Smooth muscle cell (in vitro differentiated cells): ENCODE measurements at regions not wholly inside any gene's neighbourhood (a gene's known extent, or its start where the extent isn't known, plus 50 kb on each side); places are given as distances from the start of the nearest gene placed in this dataset.

ENCODE experiments used
- DNase-seq: peaks from one replicate; lab custom pipeline; 2025; ENCODE audit not compliant: unreplicated experiment; lab: John Stamatoyannopoulos, UW
- H2AFZ ChIP-seq: fragments of 200-600 bp; sonication (generic); 2 replicates; pipeline ENCODE4 v1.6.0; 2016; ENCODE audit warnings: antibody characterized with exemption, low read depth, mild to moderate bottlenecking
- H3F3A ChIP-seq: fragments of 200-600 bp; sonication (generic); 2 replicates; pipeline ENCODE4 v1.6.0; 2017; ENCODE audit warnings: antibody characterized with exemption, low read depth
- H3K27ac ChIP-seq: fragments of 200-600 bp; sonication (generic); 2 replicates; pipeline ENCODE4 v1.5.1; 2016; ENCODE audit warnings: low read depth, mild to moderate bottlenecking
- H3K27me3 ChIP-seq: fragments of 200-600 bp; sonication (generic); 2 replicates; pipeline ENCODE4 v1.6.1; 2016; ENCODE audit warnings: low read depth, mild to moderate bottlenecking
- H3K36me3 ChIP-seq: fragments of 200-600 bp; sonication (generic); 2 replicates; pipeline ENCODE4 v1.5.1; 2016; ENCODE audit warnings: low read depth
- H3K4me1 ChIP-seq: fragments of 200-600 bp; sonication (generic); 2 replicates; pipeline ENCODE4 v1.5.1; 2016; ENCODE audit warnings: low read depth
- H3K4me2 ChIP-seq: fragments of 200-600 bp; sonication (generic); 2 replicates; pipeline ENCODE4 v1.6.0; 2016; ENCODE audit warnings: mild to moderate bottlenecking
- H3K4me3 ChIP-seq: fragments of 200-600 bp; sonication (generic); 2 replicates; pipeline ENCODE4 v1.5.1; 2016; ENCODE audit warnings: mild to moderate bottlenecking
- H3K79me2 ChIP-seq: fragments of 200-600 bp; sonication (generic); 2 replicates; pipeline ENCODE4 v1.6.0; 2016; ENCODE audit warnings: low read depth, mild to moderate bottlenecking
- H3K9ac ChIP-seq: fragments of 200-600 bp; sonication (generic); 2 replicates; pipeline ENCODE4 v1.6.0; 2016; ENCODE audit warnings: low read depth
- H3K9me3 ChIP-seq: fragments of 200-600 bp; sonication (generic); replicated peaks from 2 replicates; pipeline ENCODE4 v1.5.1; 2016; ENCODE audit warnings: low read depth
- H4K20me1 ChIP-seq: fragments of 200-600 bp; sonication (generic); 2 replicates; pipeline ENCODE4 v1.6.0; 2016; ENCODE audit warnings: low read depth
- CTCF ChIP-seq: fragments of 200-600 bp; sonication (generic); IDR thresholded peaks from 2 replicates; pipeline ENCODE4 v1.5.1; 2017; ENCODE audit warnings: borderline replicate concordance, mild to moderate bottlenecking, antibody characterized with exemption; ENCODE audit not compliant: insufficient read depth, poor library complexity, severe bottlenecking
- WGBS: methylation state at CpG from one replicate; pipeline ENCODE4 v1.1.7; 2016; ENCODE audit warnings: low lambda C conversion rate; 5-methylcytosine and 5-hydroxymethylcytosine counted together

GRCh38 chr11:38990139-38990538 lies 2392.1 kb upstream of the RAG2 start:
- TF ChIP-seq CTCF, result no peak
- WGBS, result 69% methylated on average over 5 of the region's 5 CpGs
- Histone ChIP-seq H3F3A (no peaks in the 10 kb centered on the region), H3K27me3 (no peaks in the 10 kb centered on the region), H3K79me2 (no peaks in the 10 kb centered on the region), H3K36me3 (no peaks in the 10 kb centered on the region), H2AFZ (no peak overlapping the region), H4K20me1 (no peaks in the 10 kb centered on the region), H3K9me3 (peaks cover 4% of the 10 kb centered on the region), H3K4me1 (no peaks in the 10 kb centered on the region), H3K9ac (no peak overlapping the region), H3K4me2 (no peak overlapping the region), H3K4me3 (no peak overlapping the region), H3K27ac (no peak overlapping the region)
- no peak for DNase-seq

GRCh38 chr11:38988908-38989307 lies 2390.9 kb upstream of the RAG2 start:
- Histone ChIP-seq H3K27ac (no peak overlapping the region), H3K4me2 (no peak overlapping the region), H2AFZ (no peak overlapping the region), H3F3A (no peaks in the 10 kb centered on the region), H3K36me3 (no peaks in the 10 kb centered on the region), H3K9me3 (peaks cover 11% of the 10 kb centered on the region), H3K27me3 (no peaks in the 10 kb centered on the region), H3K4me1 (no peaks in the 10 kb centered on the region), H4K20me1 (no peaks in the 10 kb centered on the region), H3K79me2 (no peaks in the 10 kb centered on the region), H3K4me3 (no peak overlapping the region), H3K9ac (no peak overlapping the region)
- WGBS, result 93% methylated on average over 4 of the region's 4 CpGs
- TF ChIP-seq CTCF, result no peak
- no peak for DNase-seq

GRCh38 chr11:38972220-38972619 lies 2374.2 kb upstream of the RAG2 start:
- Histone ChIP-seq H3K27ac (no peak overlapping the region), H3F3A (no peaks in the 10 kb centered on the region), H3K36me3 (no peaks in the 10 kb centered on the region), H3K9ac (no peak overlapping the region), H3K4me2 (no peak overlapping the region), H3K9me3 (no peaks in the 10 kb centered on the region), H3K79me2 (no peaks in the 10 kb centered on the region), H4K20me1 (no peaks in the 10 kb centered on the region), H3K4me3 (no peak overlapping the region), H3K4me1 (no peaks in the 10 kb centered on the region), H3K27me3 (no peaks in the 10 kb centered on the region), H2AFZ (no peak overlapping the region)
- WGBS, result 87% methylated on average over 1 of the region's 1 CpG
- DNase-seq, result no peak
- no peak for TF ChIP-seq CTCF

GRCh38 chr11:38971141-38971540 lies 2373.1 kb upstream of the RAG2 start:
- no peak overlapping the region for H3K9ac ChIP-seq

More at GRCh38 chr11:38971141-38971540, 2373.1 kb upstream of the RAG2 start:
- Histone ChIP-seq H3K79me2 (no peaks in the 10 kb centered on the region), H3F3A (no peaks in the 10 kb centered on the region), H3K4me1 (no peaks in the 10 kb centered on the region), H3K4me2 (no peak overlapping the region), H4K20me1 (no peaks in the 10 kb centered on the region), H3K27me3 (no peaks in the 10 kb centered on the region), H3K4me3 (no peak overlapping the region), H3K9me3 (no peaks in the 10 kb centered on the region), H3K36me3 (no peaks in the 10 kb centered on the region), H3K27ac (no peak overlapping the region), H2AFZ (no peak overlapping the region)
- WGBS, result 78% methylated on average over 6 of the region's 6 CpGs
- TF ChIP-seq CTCF, result no peak
- DNase-seq, result no peak
